ENCODE measurements at regions not wholly inside any gene's neighbourhood (a gene's known extent, or its start where the extent isn't known, plus 50 kb on each side); places are given as distances from the start of the nearest gene placed in this dataset.

DNA sequence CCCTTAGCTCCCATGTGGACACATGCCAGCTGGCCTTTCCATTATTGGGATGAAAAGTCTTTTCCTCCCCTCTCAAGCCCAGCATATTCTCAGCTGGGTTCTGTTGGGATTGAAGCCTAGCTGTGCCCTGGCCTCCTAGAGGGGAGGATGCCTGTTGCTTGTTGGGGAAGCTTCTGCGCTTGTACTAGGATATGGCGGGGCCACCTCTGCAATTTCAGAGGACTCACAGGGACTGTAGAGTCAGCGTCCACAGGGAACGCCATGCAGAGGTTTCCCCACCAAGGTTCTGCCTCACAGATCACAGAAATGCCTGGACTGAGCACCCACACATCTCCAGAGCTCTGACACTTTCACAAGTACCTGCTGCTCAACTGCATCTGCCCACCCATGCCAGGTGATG lies 288.7 kb upstream of the FOXQ1 start:
- Histone ChIP-seq H3K27ac (replicated peaks) (no peak overlapping the region), H3K4me3 (replicated peaks; ENCODE audit: insufficient read depth, low read length) (no peak overlapping the region), H3K27me3 (ENCODE audit: insufficient read depth, poor library complexity, severe bottlenecking) (no peaks in the 10 kb centered on the region)
- TF ChIP-seq, protein P1, sequence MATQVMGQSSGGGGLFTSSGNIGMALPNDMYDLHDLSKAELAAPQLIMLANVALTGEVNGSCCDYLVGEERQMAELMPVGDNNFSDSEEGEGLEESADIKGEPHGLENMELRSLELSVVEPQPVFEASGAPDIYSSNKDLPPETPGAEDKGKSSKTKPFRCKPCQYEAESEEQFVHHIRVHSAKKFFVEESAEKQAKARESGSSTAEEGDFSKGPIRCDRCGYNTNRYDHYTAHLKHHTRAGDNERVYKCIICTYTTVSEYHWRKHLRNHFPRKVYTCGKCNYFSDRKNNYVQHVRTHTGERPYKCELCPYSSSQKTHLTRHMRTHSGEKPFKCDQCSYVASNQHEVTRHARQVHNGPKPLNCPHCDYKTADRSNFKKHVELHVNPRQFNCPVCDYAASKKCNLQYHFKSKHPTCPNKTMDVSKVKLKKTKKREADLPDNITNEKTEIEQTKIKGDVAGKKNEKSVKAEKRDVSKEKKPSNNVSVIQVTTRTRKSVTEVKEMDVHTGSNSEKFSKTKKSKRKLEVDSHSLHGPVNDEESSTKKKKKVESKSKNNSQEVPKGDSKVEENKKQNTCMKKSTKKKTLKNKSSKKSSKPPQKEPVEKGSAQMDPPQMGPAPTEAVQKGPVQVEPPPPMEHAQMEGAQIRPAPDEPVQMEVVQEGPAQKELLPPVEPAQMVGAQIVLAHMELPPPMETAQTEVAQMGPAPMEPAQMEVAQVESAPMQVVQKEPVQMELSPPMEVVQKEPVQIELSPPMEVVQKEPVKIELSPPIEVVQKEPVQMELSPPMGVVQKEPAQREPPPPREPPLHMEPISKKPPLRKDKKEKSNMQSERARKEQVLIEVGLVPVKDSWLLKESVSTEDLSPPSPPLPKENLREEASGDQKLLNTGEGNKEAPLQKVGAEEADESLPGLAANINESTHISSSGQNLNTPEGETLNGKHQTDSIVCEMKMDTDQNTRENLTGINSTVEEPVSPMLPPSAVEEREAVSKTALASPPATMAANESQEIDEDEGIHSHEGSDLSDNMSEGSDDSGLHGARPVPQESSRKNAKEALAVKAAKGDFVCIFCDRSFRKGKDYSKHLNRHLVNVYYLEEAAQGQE (IDR thresholded peaks at IDR 0.05; ENCODE audit: insufficient replicate concordance, low read depth): no peak
- TF ChIP-seq, protein P2, sequence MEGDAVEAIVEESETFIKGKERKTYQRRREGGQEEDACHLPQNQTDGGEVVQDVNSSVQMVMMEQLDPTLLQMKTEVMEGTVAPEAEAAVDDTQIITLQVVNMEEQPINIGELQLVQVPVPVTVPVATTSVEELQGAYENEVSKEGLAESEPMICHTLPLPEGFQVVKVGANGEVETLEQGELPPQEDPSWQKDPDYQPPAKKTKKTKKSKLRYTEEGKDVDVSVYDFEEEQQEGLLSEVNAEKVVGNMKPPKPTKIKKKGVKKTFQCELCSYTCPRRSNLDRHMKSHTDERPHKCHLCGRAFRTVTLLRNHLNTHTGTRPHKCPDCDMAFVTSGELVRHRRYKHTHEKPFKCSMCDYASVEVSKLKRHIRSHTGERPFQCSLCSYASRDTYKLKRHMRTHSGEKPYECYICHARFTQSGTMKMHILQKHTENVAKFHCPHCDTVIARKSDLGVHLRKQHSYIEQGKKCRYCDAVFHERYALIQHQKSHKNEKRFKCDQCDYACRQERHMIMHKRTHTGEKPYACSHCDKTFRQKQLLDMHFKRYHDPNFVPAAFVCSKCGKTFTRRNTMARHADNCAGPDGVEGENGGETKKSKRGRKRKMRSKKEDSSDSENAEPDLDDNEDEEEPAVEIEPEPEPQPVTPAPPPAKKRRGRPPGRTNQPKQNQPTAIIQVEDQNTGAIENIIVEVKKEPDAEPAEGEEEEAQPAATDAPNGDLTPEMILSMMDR (IDR thresholded peaks at IDR 0.05; ENCODE audit: insufficient read depth, low read length): no peak
- TF ChIP-seq SPI1 (IDR thresholded peaks at IDR 0.05; ENCODE audit: borderline replicate concordance, low read depth) (no peak), POLR2AphosphoS5 (IDR thresholded peaks at IDR 0.05; ENCODE audit: low read depth) (no peak), GABPA (IDR thresholded peaks at IDR 0.05; ENCODE audit: low read depth) (no peak)
- no peak for DNase-seq (ENCODE audit: low read depth in 1 of 2, low spot score in 1 of 2)

DNA sequence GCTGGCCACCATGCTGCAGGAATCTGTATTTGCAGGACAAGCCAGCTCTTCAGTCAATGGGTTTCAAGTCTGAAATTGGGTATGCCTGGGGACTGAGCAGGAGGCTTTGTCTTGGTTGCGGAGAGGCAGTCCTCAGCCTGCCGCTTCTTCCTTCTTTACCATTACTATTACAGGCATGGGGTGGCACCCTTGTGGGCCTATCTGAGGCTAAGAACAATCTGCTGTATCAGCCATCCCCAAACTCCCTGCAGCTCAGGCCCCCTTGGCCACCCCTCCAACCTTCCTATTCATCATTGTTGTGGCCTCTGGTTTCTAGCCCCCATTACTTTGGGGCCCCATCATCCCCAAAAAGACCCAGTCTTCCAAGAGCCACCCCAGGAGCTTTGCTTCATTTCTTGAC lies 289.2 kb upstream of the FOXQ1 start:
- Histone ChIP-seq H3K27ac (replicated peaks) (no peak overlapping the region), H3K27me3 (ENCODE audit: insufficient read depth, poor library complexity, severe bottlenecking) (no peaks in the 10 kb centered on the region), H3K4me3 (replicated peaks; ENCODE audit: insufficient read depth, low read length) (no peak overlapping the region)
- TF ChIP-seq POLR2AphosphoS5 (IDR thresholded peaks at IDR 0.05; ENCODE audit: low read depth) (no peak), GABPA (IDR thresholded peaks at IDR 0.05; ENCODE audit: low read depth) (no peak), SPI1 (IDR thresholded peaks at IDR 0.05; ENCODE audit: borderline replicate concordance, low read depth) (no peak)
- TF ChIP-seq, protein P2 (IDR thresholded peaks at IDR 0.05; ENCODE audit: insufficient read depth, low read length): no peak
- TF ChIP-seq, protein P1 (IDR thresholded peaks at IDR 0.05; ENCODE audit: insufficient replicate concordance, low read depth): no peak
- DNase-seq (ENCODE audit: low read depth in 1 of 2, low spot score in 1 of 2): no peak

DNA sequence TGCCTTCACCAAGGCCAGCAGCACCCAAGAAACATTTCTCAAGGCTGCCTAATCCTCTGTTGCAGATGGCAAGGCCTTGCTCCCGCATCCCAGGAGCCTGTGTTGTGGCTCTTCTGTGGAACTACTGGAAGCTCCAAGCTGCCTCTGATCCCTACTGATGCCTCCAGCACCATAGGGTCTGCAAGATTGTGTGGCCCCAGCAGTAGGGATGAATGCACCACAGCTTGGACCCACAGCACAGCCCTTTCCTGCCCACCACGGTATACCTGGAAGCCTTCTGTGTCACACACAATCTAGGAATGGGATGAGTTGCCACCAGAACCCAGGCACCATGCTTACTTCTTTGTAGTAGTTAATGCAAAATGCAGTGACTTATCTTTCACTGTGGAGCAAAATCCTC lies 291.1 kb upstream of the FOXQ1 start:
- no peaks in the 10 kb centered on the region for H3K27me3 ChIP-seq (ENCODE audit: insufficient read depth, poor library complexity, severe bottlenecking)
- H3K4me3 ChIP-seq (replicated peaks; ENCODE audit: insufficient read depth, low read length): no peak overlapping the region
- DNase-seq (ENCODE audit: low read depth in 1 of 2, low spot score in 1 of 2): no peak
- H3K27ac ChIP-seq (replicated peaks): no peak overlapping the region
- TF ChIP-seq, protein P1 (IDR thresholded peaks at IDR 0.05; ENCODE audit: insufficient replicate concordance, low read depth): no peak

DNA sequence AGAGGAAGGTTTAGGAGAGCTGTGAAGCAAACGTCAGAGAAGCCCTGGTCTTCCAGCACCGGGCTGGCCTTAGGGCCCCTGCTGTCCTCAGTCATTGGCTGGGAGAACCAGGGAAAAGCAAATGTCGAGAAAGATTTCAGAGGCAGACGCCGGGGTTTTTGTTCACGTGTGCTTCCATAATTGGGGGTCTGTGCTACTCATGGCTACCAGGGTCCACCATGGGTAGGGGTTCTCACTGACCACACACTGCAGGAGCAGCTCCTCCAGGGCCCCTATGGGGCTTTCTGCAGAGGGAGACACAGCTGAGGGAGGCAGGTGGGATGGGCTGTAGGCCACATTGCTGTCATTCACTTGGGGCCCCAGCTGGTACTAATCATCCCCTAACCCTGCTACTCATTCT lies 291.8 kb upstream of the FOXQ1 start:
- no peak overlapping the region for H3K27ac ChIP-seq (replicated peaks)
- H3K4me3 ChIP-seq (replicated peaks; ENCODE audit: insufficient read depth, low read length): no peak overlapping the region
- no peak for TF ChIP-seq GABPA (IDR thresholded peaks at IDR 0.05; ENCODE audit: low read depth)
- TF ChIP-seq SPI1 (IDR thresholded peaks at IDR 0.05; ENCODE audit: borderline replicate concordance, low read depth): no peak
- TF ChIP-seq, protein P1 (IDR thresholded peaks at IDR 0.05; ENCODE audit: insufficient replicate concordance, low read depth): no peak
- TF ChIP-seq POLR2AphosphoS5 (IDR thresholded peaks at IDR 0.05; ENCODE audit: low read depth): no peak
- TF ChIP-seq, protein P2 (IDR thresholded peaks at IDR 0.05; ENCODE audit: insufficient read depth, low read length): no peak
- no peak for DNase-seq (ENCODE audit: low read depth in 1 of 2, low spot score in 1 of 2)
- H3K27me3 ChIP-seq (ENCODE audit: insufficient read depth, poor library complexity, severe bottlenecking): no peaks in the 10 kb centered on the region

All from HL-60 (cell line).